Activated B cell treated with CpG ODN at 0.5 μM for 24 hours (primary cell): ENCODE measurements at regions not wholly inside any gene's neighbourhood (a gene's known extent, or its start where the extent isn't known, plus 50 kb on each side); places are given as distances from the start of the nearest gene placed in this dataset.

ENCODE experiments used
- ATAC-seq: fragments of 200-7000 bp; cut with Tn5 transposase; one replicate; pipeline ENCODE4 v1.10.0; 2021; ENCODE audit warnings: low read depth, mild to moderate bottlenecking, moderate library complexity
- CTCF ChIA-PET: fragments of 350-600 bp; sonication (Branson Sonifier 250); formaldehyde crosslinking; loops from one replicate; lab custom pipeline; 2021; ENCODE audit warnings: antibody characterized with exemption; lab: Charles Lee
- POLR2A ChIA-PET: fragments of 350-600 bp; sonication (Branson Sonifier 250); formaldehyde crosslinking; loops from one replicate; lab custom pipeline; 2021; ENCODE audit warnings: antibody characterized with exemption; lab: Charles Lee
- DNase-seq: peaks from one replicate; pipeline ENCODE4 v3.0.0; 2022
- H3K27ac Mint-ChIP-seq: one replicate; pipeline ENCODE4 v1.8.0; 2020; ENCODE audit warnings: mixed read lengths
- H3K27me3 Mint-ChIP-seq: one replicate; pipeline ENCODE4 v1.8.0; 2021; ENCODE audit warnings: mixed read lengths
- H3K36me3 Mint-ChIP-seq: one replicate; pipeline ENCODE4 v1.8.0; 2021; ENCODE audit warnings: low read depth, mixed read lengths
- H3K4me1 Mint-ChIP-seq: one replicate; pipeline ENCODE4 v1.8.0; 2021; ENCODE audit warnings: mixed read lengths
- H3K4me3 Mint-ChIP-seq: one replicate; pipeline ENCODE4 v1.8.0; 2020; ENCODE audit warnings: mild to moderate bottlenecking, mixed read lengths
- H3K9me3 Mint-ChIP-seq: one replicate; pipeline ENCODE4 v1.8.0; 2020; ENCODE audit warnings: mixed read lengths
- intact Hi-C: fragments of 100-400 bp; cut with micrococcal nuclease; formaldehyde crosslinking; loops from one replicate; pipeline ENCODE4 v1.15.1; 2024
- TF ChIP-seq, protein P1 (sequence below): fragments of 200-600 bp; IDR thresholded peaks from one replicate; pipeline ENCODE4 v1.8.0; 2022; ENCODE audit warnings: antibody characterized with exemption, mild to moderate bottlenecking

DNA sequence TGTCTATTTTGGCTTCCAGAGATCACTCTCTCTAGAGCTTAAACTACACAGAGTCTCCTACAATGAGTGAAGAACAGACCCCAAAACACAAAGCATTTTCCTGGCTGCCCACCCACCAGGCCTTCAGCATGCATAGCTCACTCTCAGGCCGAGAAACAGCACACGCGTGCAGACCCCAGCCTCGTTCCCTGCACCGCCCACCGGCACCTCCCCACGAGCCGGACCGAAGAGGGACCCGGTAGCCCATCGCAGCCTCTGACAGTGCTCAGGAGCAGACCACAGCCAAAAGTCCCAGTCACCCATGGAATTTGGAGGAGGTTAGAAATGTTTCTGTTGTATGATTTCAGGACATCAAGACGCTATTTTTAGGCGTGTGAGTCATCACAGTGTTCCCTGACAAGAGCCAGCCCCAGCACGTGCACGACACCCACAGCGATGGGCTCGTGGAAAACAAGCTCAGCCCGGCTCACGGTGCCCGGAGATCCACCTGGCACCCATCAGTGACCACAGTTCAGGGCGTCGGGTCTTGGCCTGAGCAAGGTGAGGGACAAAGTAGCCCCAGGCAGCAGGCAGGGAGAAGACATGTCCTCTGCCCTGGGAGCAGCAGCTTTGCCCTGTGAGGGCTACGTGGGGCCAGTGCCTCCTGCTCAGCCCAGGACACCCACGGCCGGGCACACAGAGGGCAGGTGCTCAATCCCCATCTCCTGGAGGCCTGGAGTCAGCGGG lies 50.1 kb upstream of the SPACA7 start:
- Mint-ChIP-seq H3K36me3 (no peaks in the 10 kb centered on the region), H3K27me3 (peaks cover 17% of the 10 kb centered on the region), H3K9me3 (no peaks in the 10 kb centered on the region), H3K27ac (no peak overlapping the region), H3K4me3 (no peak overlapping the region), H3K4me1 (no peaks in the 10 kb centered on the region)
- no peak for DNase-seq
- TF ChIP-seq, protein P1, sequence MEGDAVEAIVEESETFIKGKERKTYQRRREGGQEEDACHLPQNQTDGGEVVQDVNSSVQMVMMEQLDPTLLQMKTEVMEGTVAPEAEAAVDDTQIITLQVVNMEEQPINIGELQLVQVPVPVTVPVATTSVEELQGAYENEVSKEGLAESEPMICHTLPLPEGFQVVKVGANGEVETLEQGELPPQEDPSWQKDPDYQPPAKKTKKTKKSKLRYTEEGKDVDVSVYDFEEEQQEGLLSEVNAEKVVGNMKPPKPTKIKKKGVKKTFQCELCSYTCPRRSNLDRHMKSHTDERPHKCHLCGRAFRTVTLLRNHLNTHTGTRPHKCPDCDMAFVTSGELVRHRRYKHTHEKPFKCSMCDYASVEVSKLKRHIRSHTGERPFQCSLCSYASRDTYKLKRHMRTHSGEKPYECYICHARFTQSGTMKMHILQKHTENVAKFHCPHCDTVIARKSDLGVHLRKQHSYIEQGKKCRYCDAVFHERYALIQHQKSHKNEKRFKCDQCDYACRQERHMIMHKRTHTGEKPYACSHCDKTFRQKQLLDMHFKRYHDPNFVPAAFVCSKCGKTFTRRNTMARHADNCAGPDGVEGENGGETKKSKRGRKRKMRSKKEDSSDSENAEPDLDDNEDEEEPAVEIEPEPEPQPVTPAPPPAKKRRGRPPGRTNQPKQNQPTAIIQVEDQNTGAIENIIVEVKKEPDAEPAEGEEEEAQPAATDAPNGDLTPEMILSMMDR, result no peak
- intact Hi-C loops, result no loop called here
- CTCF ChIA-PET, result no interaction called here
- POLR2A ChIA-PET, result no interaction called here
- ATAC-seq, result no peak
